ENCODE measurements at regions not wholly inside any gene's neighbourhood (a gene's known extent, or its start where the extent isn't known, plus 50 kb on each side); places are given as distances from the start of the nearest gene placed in this dataset.

DNA sequence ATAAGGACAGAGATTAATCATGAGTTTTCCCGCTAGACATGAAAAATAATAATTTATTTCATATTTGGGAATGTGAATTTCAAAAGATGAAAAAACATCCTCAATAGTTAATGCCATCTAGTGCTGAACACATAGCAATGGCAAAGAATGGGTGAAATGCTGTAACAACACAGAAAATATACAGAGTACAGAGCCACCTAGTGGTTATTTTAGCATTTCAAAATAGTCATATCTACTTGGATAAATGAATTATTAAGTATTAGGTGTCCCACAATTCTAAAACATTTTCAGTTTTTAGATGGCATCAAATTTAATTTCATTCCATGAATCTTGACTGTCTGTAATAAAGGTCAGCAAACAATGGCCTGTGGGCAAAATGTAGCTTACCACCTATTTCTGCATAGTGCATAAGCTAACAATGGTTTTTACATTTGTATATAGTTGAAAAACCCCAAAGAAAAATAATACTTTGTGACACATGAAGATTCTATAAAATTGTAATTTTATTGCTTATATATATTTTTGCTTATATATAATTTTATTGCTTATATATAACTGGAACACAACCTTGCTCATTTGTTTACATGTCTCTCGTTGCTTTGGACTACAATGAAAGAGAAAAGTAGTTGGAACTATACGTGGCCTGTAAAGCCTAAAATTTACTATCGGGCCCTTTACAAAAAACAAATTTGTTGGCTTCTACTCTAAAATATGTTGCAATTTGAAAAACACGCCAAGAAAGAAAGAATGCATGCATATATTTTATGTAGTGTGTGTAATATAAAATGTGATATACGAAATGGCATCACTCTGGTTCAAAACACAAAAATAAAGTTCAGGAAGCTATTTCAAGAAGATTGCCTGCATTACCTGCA is 99.1 kb upstream of the FAM47C start:
- intact Hi-C loops (cut with micrococcal nuclease): no loop called here
- no peak for ATAC-seq
- no peak for DNase-seq

DNA sequence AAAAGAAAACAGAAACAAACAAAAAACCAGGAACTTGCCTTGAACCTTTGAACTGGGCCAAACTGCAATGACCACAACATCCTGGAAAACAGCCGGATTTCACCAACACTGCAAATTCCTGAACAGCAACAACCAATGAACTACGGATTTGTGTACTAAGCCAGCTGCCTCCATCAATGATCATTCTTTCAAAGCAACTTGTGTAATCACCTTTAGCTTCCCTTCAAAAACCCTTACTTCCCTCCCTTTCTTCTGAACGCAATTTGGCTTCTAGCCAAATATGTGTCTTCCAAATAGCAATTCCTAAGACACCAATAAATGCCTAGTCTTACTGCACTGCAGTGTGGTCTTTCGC is 98.5 kb upstream of the FAM47C start:
- intact Hi-C loops (cut with micrococcal nuclease): no loop called here
- ATAC-seq: no peak
- no peak for DNase-seq

- no peak for DNase-seq
- intact Hi-C loops (cut with micrococcal nuclease): no loop called here
- no peak for ATAC-seq
Observed at GRCh38 chrX:36913551-36913950, 94.6 kb upstream of the FAM47C start.

DNA sequence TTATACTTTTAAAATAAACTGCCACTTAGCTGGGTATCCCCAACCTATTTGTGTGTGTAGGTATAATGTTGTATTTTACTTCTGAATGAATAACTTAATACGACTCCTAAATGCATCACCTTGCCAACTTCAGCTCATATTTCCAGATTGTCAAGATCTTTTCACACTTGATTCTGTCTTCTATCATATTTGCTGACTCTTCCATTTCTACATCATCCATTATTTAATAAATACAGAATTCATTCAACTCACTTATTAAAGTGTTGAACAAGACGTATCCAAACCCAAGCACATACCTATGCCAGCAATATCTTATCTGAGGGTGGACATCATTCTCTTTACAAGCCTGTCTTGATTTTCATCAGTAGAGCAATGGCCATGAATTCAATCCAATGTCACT is 91.2 kb upstream of the FAM47C start:
- ATAC-seq (no peak), DNase-seq (no peak)
- intact Hi-C loops (cut with micrococcal nuclease): no loop called here

DNA sequence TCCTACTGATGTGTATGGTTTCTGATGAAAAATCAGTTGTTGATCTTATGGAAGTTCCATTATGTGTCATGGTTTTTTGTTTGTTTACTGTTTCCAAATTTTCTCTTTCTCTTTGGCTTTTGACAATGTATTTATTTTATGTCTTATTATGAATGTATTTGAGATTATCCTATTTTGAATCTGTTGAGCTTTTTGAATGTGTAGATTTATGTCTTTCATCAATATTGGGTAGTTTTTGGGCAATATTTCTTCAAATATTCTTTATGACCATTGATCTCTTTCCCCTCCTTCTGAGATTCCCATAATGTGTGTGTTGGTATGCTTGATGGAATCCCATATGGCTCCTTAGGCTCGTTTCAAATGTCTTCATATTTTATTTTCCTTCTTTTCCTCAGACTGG is 80.5 kb upstream of the FAM47C start:
- ATAC-seq: no peak

DNA sequence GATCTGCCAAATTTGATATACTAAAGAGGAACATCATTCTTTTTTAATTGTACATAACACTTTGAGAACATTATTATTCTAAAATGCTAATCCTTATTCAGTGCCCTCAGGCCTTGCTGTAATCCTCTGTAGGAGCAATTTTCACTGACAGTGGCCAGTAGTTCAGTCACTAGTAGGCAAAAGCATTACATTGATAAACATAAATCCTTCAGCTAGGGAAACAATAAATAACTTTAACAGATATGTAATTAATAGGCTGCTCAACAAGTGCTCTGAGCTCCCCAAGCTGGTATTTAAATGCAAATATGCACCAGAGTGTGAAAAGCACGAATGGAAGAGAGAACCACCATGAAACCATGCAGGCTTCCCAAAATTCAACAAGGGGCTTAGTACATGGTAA is 77.7 kb upstream of the FAM47C start:
- intact Hi-C loops (cut with micrococcal nuclease): no loop called here
- DNase-seq: no peak
- ATAC-seq: no peak

More for the DNA sequence above, 80.5 kb upstream of the FAM47C start:
- DNase-seq: no peak
- intact Hi-C loops (cut with micrococcal nuclease): no loop called here

DNA sequence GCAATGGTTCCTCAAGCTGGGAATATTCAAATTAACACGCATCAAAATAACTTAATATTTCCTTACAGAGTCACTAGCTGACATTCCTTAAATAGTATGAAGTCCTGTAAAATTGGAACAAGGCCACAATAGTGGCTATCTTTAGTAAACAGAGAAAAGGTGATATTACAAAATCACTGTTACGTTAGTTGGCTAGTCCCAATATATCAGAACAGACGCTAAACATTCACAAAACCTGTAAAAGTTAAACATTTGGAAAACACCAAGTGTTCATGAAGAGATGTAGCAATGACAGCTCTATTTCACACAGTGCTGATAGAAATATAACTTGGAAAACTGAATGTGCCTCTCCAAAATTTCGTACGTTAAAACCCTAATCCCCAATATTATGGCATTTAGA is 61.0 kb upstream of the FAM47C start:
- DNase-seq: no peak
- intact Hi-C loops (cut with micrococcal nuclease): no loop called here
- ATAC-seq: no peak

DNA sequence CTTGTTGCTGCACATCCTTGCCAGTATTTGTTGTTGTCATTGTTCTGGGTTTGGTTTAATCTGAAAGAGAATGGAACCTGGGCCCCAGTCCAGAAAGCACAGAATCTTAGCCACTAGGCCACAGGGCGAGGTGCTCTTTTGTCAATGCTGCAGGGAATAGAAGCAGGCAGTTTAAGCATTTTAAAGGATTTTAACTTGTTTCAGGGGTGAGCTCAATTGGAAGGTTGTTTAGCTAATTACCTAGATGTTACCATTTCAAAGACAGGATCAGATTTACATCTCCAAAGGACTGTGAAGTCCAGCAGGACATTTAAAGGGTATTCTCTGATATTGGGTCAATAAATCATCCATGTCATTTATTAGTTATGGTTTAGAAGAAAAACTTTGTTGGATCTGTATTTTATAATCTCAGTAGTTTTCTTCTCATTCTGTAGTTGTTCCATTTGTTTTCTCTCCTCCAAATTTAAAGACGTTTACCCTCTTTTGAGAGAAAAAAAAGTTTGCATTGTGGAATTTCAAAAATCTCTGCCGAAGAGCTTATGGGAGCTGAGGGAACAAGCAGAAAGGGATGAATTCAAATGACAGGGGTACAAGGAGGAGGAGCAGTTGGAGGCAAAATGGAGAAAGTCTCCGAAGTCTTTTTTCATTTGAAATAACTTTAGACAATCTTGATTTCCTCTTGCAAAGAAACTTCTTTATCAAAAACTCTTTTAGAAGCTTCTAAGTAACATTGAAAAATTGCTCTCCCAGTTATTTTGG is 57.5 kb upstream of the FAM47C start:
- ATAC-seq: no peak
- intact Hi-C loops (cut with micrococcal nuclease): no loop called here
- no peak for DNase-seq

- intact Hi-C loops (cut with micrococcal nuclease): no loop called here
- DNase-seq (no peak), ATAC-seq (no peak)
Observed at GRCh38 chrX:36957425-36958328, 50.5 kb upstream of the FAM47C start.

All from left ventricle myocardium superior (tissue), 1 donor.